GM21723 (cell line): ENCODE measurements at regions not wholly inside any gene's neighbourhood (a gene's known extent, or its start where the extent isn't known, plus 50 kb on each side); places are given as distances from the start of the nearest gene placed in this dataset.

ENCODE experiments used
- ATAC-seq: cut with Tn5 transposase; IDR thresholded peaks from one replicate; pipeline ENCODE4 v1.9.1; 2021; ENCODE audit warnings: mild to moderate bottlenecking, moderate library complexity; ENCODE audit not compliant: unreplicated experiment

DNA sequence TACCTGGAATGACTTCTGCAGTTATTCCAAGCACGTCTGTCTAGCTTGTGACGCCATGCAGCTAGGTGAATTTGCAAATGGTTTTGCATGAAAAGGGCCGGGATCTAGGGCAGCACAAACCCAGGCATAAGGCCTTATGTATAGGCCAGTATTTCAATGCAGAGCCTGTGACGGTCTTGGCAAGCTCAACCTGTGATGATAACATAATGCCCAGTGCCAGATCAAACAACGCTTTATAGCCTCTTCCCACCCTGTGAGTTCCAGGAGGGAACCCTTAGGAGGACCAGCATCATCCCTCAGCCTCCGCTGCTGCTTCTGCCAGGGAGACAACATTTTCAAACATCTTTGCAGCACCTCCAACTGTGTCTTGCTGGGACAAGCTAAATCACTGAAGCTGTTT, 390.7 kb downstream of the INHBA start:
- no peak for ATAC-seq

DNA sequence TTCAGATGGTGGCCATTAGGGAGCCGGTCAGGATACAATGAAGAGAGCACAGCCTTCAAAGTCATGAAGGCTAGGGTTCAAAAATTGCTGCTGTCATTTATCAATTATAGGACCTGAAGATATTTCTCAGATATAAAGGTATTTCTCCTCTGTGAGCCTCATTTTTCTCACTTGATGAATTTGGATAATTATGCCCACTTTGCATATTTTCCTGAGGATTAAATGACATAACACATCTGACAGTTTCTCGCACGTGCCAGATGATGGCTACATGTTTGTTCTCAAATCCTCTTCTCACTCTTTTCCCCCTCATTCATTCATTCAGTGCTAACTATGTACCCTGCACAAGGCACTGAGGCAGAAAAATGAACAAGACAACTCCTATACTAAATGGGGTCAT, 391.6 kb downstream of the INHBA start:
- no peak for ATAC-seq

DNA sequence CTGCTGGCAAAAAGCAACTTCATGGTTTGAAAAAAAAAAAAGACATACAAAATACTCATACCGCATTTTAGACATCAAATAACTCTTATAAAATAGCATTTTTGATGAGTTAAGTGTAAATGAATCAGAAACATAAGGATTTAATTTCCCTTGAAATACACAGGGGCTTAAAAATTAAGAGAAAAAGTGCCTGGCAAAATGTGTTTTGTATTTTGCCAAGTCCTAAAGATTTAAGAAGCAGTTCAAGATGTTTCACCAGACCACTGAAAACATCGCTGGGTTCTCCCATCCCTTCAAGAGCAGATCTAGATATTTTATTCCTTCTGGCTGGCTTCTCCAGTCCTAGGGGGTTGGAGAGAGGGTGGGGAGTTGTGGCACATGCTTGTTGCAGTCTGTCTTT, 396.4 kb downstream of the INHBA start:
- no peak for ATAC-seq

DNA sequence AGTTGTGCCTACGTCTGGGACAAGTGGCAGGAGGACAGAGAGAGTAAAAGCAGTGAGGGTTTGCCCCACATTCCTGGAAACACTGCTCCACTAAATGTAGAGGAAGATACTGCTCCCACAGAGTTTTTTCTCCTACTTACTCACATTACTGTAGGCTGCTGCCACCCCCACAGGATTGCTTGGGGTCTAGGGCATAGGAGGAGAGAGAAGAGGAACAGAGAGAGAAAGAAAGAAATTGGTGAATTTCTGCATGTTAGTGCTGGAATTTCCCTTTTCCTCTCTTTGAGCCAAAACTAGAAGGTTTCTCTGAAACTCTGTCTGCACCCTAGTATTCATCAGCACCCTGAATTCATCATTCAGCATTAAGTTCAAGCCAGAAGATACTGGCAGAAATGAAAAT, 397.9 kb downstream of the INHBA start:
- no peak for ATAC-seq

DNA sequence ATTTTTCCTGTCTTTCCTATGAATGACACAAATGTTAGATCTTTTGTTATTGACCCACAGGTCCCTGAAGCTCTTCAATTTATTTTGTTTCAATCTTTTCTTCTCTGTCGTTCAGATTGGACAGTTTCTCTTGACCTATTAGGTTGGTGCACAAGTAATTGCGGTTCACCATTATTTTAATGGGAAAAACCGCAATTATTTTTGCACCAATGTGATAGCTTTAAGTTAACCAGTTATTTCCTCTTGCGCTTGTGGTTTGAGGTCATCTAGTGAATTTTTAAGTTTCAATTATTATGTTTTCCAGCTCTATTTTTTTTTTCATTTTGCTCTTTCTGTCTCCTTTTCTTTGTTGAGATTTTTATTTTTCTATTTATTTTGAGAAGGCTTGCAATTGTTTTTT, 399.2 kb downstream of the INHBA start:
- no peak for ATAC-seq

DNA sequence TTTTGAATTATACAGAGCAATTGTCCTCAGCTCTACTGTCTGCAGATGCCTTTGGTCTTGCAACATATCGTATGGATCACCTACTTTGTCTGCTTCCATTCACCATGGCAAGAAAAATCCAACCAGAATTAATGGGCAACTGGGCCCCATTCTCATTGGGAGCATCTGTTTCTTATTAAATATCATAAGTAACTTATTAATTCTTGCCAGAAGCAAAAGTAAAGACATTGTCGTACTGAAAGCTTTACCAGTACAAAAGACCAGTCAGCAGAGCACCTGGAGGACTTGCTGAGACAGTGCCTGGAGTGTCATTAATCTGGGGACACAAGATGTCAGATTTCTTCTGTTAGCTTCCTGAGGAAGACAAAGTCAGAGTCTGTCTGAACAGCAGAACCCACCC, 404.5 kb downstream of the INHBA start:
- ATAC-seq = peak; percentile 62

DNA sequence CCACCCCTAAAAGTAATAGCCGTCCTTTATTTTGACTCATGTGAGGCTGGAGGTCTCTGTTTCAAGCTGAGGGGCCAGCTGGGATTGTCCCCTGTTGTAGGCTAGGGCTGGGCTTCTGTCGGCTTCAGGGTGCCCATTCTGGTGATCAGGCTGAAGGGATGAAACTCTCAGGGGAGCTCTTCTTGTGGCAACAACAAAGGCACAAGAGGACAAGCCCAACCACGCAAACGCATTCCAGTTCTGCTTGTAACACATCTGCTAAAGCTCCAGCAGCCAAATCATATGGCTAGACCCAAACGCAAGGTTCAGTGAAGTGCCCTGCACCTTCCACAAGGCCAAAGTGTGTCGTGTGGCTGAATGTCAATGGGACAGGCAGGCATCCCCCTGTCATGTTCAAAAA, 405.7 kb downstream of the INHBA start:
- ATAC-seq = no peak

DNA sequence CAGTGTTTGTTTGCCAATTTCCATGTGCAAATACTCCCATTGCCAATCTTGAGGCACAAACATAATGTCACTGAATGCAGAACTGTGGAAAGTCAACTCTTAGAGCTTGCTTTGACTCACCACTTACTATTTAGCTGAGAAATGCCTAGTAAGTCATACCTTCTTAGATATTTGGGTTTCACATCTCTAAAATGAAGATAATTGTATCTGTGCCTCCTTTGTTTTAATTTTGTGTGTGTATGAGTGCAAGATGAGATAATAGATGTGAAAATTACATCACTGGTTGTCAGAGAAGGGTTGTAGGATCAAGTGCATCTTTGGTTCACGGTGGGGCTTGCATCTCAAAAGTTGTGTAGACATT, 407.5 kb downstream of the INHBA start:
- no peak for ATAC-seq

DNA sequence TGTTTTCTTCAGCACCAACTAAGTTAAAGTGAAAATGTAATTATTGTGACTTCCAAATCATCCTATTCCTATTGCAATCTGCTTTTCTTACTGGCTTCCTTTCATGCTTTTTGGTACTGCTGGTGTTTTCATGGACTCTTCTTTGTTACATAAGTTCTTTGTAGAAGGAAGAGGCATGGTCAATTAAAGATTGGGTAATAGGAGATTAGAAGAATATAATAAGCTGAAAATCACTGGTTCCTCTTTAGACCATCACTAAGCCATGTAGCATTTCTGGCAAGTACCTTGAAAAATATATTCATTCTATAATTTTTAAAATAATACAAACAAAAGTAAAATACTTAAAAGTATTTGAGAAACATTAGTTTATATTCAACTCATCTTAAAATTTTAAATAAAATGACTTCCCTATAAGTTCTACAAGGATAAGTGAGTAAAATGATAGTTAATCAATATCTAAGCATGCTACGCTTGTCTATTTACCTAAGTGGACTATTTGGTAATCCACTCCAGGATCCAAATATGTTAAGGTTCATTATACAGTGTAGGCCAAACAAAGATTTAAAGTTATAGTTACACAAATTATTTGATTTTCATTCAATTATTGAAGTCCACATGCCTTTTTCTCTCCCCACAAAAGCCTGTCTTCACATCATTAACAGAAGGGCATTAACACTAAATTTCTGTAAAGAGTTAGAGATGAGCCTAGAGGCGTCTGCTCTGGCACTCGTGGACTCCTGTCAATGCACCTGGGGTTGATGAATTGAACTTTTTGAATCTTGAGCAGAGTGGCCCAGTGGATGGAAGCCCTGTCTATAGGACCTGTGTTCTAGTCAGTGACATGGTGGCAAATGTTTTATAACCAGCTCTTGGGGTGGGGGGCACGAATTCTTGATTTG, 408.1 kb downstream of the INHBA start:
- ATAC-seq = no peak

DNA sequence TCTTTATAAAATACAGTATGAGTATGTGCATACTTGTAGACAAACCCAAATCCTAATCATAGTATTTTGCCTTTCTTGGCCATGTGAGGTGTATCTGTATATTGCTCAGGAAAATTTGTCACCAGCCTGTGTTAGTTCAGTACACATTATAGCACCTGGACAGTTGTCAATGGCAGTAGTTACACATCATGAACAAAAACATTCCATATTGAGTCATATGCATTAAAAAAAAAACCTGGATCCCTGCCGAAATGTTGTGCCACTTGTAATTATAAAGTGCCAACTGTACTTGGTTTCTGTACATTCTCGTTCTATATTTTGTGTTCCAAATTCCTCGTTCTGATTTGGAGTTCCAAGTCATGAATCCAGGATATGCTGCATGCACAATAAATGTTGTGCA, 410.4 kb downstream of the INHBA start:
- no peak for ATAC-seq

DNA sequence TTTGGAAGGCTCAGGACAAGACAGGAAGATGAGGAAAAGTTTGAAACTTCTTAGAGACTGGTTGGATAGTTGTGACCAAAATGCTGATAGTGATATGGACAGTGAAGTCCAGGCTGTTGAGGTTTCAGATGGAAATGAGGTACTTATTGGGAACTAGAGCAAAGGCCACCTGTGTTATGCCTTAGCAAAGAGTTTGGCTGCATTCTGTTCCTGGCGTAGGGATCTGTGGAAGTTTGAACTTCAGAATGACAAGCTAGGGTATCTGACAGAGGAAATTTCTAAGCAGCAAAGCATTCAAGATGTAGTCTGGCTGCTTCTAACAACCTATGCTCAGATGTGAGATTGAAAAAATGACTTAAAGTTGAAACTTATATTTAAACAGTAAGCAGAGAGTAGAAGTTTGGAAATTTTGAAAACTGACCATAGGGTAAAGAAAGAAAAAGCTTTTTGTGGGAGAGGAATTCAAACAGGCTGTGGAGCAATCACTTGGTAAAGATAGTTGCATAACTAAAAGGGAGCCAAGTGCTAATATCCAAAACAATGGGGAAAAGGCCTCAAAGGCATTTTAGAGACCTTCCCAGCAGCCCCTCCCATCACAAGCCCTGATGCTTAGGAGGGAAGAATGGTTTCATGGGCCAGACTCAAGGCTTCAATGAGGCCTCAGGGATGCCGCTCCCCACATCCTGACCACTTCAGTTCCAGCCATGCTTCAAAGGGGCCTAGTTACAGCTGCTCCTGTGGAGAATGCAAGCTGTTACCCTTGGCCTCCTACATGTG, 415.1 kb downstream of the INHBA start:
- ATAC-seq = no peak

DNA sequence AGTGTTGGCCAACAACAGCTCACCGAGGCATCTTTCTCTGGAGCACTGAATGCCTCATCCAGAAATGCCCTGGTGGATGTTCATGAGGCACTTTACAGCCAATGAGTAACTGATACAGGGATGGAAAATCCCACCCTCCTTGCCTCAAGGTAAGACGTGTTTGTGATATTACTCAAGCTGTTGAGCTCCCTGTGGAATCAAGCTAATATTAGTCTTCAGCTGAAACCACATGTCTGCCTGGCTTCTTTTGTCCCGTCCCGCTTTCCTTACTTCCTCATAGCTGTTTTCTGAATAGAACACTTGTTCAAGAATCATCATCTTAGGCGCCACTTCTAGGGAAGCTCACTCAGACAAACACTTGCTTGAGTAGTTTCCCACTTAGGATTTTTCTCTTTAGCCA, 422.4 kb downstream of the INHBA start:
- ATAC-seq = no peak

DNA sequence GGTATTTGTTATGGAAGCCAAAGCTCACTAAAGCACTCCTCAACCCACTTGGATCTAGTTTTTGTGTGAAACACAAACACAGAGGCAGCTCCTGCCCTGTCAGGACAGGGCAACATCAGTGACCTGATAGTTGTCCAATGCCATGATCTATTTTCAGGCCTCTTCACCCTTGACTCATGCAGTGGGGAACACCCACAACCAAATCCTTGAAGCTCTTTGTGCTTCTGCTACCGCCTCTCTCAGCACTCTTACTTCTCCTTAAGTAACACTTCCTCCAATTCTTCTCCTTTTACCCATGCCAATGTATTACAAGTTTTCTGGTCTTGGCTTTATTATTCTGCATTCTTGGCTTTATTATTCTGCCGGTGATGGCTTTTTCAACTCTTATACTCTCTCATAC, 425.3 kb downstream of the INHBA start:
- ATAC-seq = no peak

DNA sequence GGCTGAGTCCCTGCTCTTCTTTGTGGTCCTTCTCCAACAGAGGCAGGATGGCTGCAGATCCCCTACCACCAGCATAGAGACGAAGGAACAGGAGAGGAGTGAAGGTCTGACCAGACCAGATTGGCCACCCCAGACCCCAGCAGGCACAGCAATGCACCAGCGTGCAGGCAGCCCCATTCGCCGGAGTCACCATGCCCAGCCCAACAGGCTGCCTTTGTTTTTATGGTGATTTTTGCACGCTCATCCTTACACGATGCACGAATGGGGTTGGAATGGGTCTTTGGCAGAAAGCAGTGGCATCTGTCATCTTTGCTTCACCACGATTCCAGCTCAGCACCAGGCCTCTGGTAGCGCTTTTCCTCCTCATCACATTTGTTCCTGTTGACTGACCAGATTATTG, 427.6 kb downstream of the INHBA start:
- ATAC-seq = no peak

DNA sequence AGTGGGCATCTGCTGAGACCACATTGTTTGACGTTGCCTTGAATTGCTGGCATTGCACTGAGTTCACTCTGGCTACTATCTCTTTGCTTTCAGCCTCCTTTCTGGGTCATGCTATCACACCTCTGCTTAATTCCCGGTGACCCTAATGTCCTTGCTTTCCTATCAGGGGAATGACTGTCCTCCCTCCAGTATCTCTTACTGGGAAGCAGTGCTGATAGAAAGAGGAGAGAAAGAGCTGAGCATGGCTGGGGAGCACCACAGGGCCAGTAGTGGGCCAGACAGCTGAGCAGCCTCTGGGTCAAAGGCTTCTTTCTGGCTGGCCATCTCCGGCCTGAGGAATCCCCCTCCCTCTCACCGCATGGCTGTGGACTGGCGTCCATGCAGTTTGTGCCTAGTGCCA, 428.7 kb downstream of the INHBA start:
- ATAC-seq = no peak

DNA sequence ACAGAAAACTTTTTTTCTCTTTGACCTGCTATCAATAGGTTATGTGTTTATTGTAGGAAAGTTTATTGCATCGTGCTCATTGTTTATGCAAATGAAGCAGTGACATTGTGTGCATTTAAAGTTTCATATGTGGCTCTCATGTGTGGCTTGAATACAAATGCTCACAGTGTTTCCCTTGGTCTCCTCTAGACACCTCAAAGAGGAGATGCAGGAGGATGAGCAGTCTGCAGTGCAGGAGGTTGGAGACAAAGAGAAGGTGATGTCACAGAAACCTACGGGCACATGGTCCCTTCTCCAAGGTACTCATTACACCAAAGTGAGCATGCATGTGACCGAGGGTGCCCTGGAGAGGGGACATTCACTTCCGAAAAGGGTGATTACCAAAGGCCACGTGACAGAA, 430.2 kb downstream of the INHBA start:
- no peak for ATAC-seq

DNA sequence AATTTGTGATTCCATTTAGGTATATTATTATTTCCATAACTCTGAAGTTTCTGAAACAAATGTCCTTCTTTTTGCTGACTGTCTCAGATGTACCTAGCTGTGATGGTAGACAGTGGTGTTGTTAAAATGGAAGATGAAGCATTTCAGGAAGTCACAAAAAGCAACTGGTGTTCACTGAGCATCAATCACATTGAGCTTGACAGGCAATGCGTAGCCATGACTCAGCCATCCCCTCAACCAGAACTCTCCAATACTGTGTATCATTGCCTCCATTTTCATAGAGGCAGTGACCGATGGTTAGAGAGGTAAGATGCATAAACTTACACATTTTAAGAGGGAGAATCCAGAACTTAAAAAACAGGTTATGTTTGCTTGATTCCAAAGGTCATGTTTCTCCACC, 434.0 kb downstream of the INHBA start:
- no peak for ATAC-seq

DNA sequence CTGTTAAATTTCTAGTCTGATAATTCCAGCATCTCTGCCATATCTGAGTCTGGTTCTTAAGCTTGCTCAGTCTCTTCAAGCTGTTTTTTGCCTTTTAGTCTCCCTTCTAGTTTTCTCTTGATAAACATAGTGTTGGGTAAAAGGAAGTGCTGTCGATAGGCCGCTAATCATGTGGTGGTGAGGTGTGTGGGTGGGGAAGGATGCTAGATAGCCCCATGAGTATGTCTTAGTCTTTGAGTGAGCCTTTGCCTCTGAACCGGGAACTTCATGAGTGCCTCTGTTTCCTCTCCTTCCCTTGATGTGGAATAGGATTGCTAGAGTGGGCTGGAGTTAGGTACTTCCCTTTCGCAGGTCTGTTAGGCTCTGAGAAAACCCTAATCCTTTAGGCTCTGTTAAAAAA, 441.8 kb downstream of the INHBA start:
- ATAC-seq = no peak

DNA sequence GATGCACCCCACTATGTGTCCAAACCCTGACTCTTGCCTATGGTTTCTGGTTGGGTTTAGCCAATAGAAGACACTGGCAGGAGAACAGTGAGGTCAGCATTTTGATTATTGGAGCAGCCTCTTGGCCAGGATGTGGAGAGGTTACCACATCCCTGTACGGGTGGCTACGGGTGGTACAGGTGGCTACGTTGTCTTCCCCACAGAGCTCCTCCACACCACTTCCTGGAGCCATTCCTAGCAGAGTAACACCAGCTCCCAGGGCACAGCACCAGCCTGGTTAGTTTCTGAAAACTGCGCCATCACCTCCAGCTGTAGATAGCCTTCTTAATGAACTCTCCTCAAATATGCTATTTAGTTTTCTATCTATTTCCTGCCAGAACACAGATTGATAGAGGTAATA, 445.2 kb downstream of the INHBA start:
- no peak for ATAC-seq

DNA sequence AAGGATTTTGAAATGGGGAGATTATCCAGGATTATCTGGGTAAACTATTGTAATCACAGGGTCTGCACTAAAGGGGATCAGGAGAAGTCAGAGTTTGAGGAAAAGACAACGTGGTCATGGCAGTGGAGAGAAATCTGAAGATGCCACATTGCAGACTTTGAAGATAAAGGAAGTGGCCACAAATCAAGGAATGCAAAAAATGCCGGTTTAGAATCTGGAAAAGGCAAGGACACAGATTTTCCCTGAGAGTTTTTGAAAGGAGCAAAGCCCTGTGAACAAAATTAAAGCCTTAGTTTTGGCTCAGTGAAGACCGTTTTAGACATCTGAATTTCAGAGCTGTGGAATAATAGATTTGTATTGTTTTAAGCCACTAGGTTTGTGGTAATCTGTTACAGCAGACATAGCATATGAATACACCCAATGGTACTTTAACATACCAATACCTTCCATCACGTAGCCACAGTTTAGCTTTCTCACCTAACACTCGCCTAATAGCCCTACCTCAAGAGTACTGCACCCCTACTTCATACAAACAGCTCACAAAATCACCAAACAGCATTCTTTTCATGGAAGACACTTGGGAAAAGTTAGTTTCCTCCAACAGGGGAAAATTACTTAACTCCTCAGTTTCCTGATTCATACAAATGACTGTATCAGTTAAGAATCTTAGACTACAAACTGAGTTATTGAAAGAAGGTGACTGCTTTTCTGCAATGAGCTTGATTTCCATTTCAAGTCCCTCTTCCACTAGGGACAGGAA, 446.5 kb downstream of the INHBA start:
- no peak for ATAC-seq

DNA sequence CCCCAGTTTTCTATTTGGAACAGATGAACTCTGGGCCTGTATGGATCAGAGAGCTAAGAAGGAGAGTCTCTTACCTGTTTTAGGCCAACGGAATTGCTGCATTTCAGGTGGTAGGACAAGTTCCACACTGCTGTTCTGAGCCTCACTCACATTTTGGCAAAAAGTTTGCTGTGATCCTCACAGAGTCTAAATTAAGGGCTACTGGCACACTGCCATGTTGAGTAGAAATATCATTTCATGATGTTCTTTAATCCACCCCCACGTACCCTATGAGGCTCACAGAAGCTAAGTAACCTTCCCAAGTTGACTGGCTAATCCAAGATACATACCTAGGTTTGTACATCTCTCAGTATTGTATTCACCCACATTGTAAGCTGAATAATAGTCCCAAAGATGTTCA, 447.2 kb downstream of the INHBA start:
- ATAC-seq = no peak

DNA sequence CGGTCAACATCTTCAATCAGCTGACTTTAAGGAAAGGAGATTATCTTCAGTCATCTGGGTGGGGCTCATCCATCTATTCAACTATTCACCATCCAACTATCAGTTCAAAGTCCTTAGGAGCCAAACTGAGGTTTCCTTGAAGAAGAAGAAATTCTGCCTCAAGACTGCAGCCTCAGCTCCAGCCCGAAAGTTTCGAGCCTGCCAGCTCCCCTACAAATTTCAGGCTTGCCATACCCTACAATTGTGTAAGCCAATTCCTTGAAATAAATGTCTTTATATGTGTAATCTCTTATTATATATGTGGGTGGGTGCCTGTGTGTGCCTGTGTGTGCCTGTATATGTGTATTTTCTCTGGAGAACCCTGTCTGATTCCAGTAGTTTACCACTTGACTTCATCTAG, 447.8 kb downstream of the INHBA start:
- ATAC-seq = no peak
